B cell (primary cell): ENCODE measurements at regions not wholly inside any gene's neighbourhood (a gene's known extent, or its start where the extent isn't known, plus 50 kb on each side); places are given as distances from the start of the nearest gene placed in this dataset.

ENCODE experiments used
- ATAC-seq: fragments of 200-7000 bp; cut with Tn5 transposase; one replicate; pipeline ENCODE4 v1.10.0; 2021; ENCODE audit warnings: low read depth, mild to moderate bottlenecking, moderate number of reproducible peaks, moderate library complexity
- CTCF ChIA-PET: fragments of 350-600 bp; sonication (Branson Sonifier 250); formaldehyde crosslinking; loops from one replicate; lab custom pipeline; 2021; ENCODE audit warnings: antibody characterized with exemption, inconsistent platforms; lab: Charles Lee
- POLR2A ChIA-PET: fragments of 350-600 bp; sonication (Branson Sonifier 250); formaldehyde crosslinking; loops from one replicate; lab custom pipeline; 2021; ENCODE audit warnings: antibody characterized with exemption; lab: Charles Lee
- DNase-seq: peaks from one replicate; pipeline ENCODE4 v3.0.0; 2013
- H2AFZ ChIP-seq: 2 replicates; pipeline ENCODE4 v1.6.1; 2012; ENCODE audit warnings: mild to moderate bottlenecking, low read depth, low read length; ENCODE audit not compliant: insufficient read depth, poor library complexity, severe bottlenecking
- H3K27ac ChIP-seq, 2 donors: 1 replicate in 1 of 2; 2 replicates in 1 of 2; pipeline ENCODE4 v1.5.1; 2012 to 2013; ENCODE audit warnings: low read length in 2 of 2, mild to moderate bottlenecking in 2 of 2, moderate library complexity in 1 of 2
- H3K27me3 ChIP-seq, 4 experiments: fragments of 200-600 bp in 1 of 4; sonication (generic) in 1 of 4; replicated peaks in 1 of 4; 1 replicate in 2 of 4; 2 replicates in 2 of 4; pipeline versions ENCODE4 v1.6.1 to v1.7.0; 2013 to 2016; ENCODE audit warnings: low read length in 3 of 4, mild to moderate bottlenecking in 2 of 4, mixed read lengths in 1 of 4, moderate library complexity in 1 of 4; ENCODE audit not compliant: insufficient read depth in 4 of 4, control insufficient read depth in 3 of 4; ENCODE audit errors: control extremely low read depth in 1 of 4
- H3K36me3 ChIP-seq, 2 experiments: replicated peaks in 1 of 2; 1 replicate in 1 of 2; 2 replicates in 1 of 2; pipeline versions ENCODE4 v1.6.1 to v1.7.1; 2013; ENCODE audit warnings: low read length in 1 of 2; ENCODE audit not compliant: insufficient read depth in 2 of 2, control insufficient read depth in 1 of 2; ENCODE audit errors: control extremely low read depth in 1 of 2, extremely low read depth in 1 of 2
- H3K4me1 ChIP-seq, 2 donors: fragments of 200-600 bp in 1 of 2; sonication (generic) in 1 of 2; 1 replicate in 1 of 2; 2 replicates in 1 of 2; pipeline versions ENCODE4 v1.5.1 to v1.6.1; 2013 to 2017; ENCODE audit warnings: low read length in 2 of 2; ENCODE audit not compliant: control insufficient read depth in 2 of 2, insufficient read depth in 2 of 2
- H3K4me2 ChIP-seq: replicated peaks from 2 replicates; pipeline ENCODE3; 2012; ENCODE audit warnings: mild to moderate bottlenecking, low read depth, low read length; ENCODE audit not compliant: poor library complexity, severe bottlenecking
- H3K4me3 ChIP-seq, 5 experiments: fragments of 200-600 bp in 1 of 5; sonication (generic) in 1 of 5; 1 replicate in 3 of 5; 2 replicates in 2 of 5; pipeline versions ENCODE4 v1.5.1 to v1.7.0; 2011 to 2016; ENCODE audit warnings: low read length in 4 of 5, mild to moderate bottlenecking in 4 of 5, low read depth in 2 of 5, control low read depth in 1 of 5, moderate library complexity in 1 of 5; ENCODE audit not compliant: insufficient read depth in 1 of 5; ENCODE audit errors: control extremely low read depth in 1 of 5, extremely low read depth in 1 of 5
- H3K79me2 ChIP-seq: fragments of 200-600 bp; sonication (generic); one replicate; pipeline ENCODE4 v1.6.0; 2016; ENCODE audit warnings: low read length; ENCODE audit not compliant: control insufficient read depth, insufficient read depth
- H3K9ac ChIP-seq: fragments of 200-600 bp; sonication (generic); 2 replicates; pipeline ENCODE4 v1.6.1; 2017; ENCODE audit warnings: mild to moderate bottlenecking, low read length, moderate library complexity
- H3K9me3 ChIP-seq, 3 donors: one replicate each; pipeline versions ENCODE4 v1.6.1 to v1.7.1; 2013; ENCODE audit warnings: low read length in 2 of 3; ENCODE audit not compliant: control insufficient read depth in 2 of 3, insufficient read depth in 1 of 3; ENCODE audit errors: control extremely low read depth in 1 of 3
- H4K20me1 ChIP-seq: 2 replicates; pipeline ENCODE4 v1.6.0; 2012; ENCODE audit warnings: mild to moderate bottlenecking, low read length; ENCODE audit not compliant: insufficient read depth, control insufficient read depth, poor library complexity, severe bottlenecking
- H3K27ac Mint-ChIP-seq: one replicate; pipeline ENCODE4 v1.8.0; 2021; ENCODE audit warnings: mixed read lengths
- H3K27me3 Mint-ChIP-seq: one replicate; pipeline ENCODE4 v1.8.0; 2021; ENCODE audit warnings: mixed read lengths
- H3K4me1 Mint-ChIP-seq: one replicate; pipeline ENCODE4 v1.8.0; 2021; ENCODE audit warnings: mixed read lengths
- H3K4me3 Mint-ChIP-seq: one replicate; pipeline ENCODE4 v1.8.0; 2021; ENCODE audit warnings: mixed read lengths
- H3K9me3 Mint-ChIP-seq: one replicate; pipeline ENCODE4 v1.8.0; 2022; ENCODE audit warnings: mixed read lengths; ENCODE audit not compliant: insufficient read depth
- CTCF ChIP-seq: fragments of 200-600 bp; IDR thresholded peaks from one replicate; pipeline ENCODE4 v1.8.0; 2022; ENCODE audit warnings: antibody characterized with exemption, mild to moderate bottlenecking
- EZH2 ChIP-seq: IDR thresholded peaks from 2 replicates; pipeline ENCODE4 v1.6.1; 2012; ENCODE audit warnings: borderline replicate concordance, low read depth, mild to moderate bottlenecking, moderate library complexity, low read length; ENCODE audit not compliant: insufficient read depth, poor library complexity, severe bottlenecking
- WGBS: methylation state at CpG from one replicate; pipeline ENCODE4 v1.1.5; 2013; ENCODE audit warnings: missing lambda C conversion rate; ENCODE audit not compliant: insufficient coverage; 5-methylcytosine and 5-hydroxymethylcytosine counted together
- intact Hi-C: fragments of 100-400 bp; cut with micrococcal nuclease; formaldehyde crosslinking; loops from one replicate; pipeline ENCODE4 v1.10.0; 2022

DNA sequence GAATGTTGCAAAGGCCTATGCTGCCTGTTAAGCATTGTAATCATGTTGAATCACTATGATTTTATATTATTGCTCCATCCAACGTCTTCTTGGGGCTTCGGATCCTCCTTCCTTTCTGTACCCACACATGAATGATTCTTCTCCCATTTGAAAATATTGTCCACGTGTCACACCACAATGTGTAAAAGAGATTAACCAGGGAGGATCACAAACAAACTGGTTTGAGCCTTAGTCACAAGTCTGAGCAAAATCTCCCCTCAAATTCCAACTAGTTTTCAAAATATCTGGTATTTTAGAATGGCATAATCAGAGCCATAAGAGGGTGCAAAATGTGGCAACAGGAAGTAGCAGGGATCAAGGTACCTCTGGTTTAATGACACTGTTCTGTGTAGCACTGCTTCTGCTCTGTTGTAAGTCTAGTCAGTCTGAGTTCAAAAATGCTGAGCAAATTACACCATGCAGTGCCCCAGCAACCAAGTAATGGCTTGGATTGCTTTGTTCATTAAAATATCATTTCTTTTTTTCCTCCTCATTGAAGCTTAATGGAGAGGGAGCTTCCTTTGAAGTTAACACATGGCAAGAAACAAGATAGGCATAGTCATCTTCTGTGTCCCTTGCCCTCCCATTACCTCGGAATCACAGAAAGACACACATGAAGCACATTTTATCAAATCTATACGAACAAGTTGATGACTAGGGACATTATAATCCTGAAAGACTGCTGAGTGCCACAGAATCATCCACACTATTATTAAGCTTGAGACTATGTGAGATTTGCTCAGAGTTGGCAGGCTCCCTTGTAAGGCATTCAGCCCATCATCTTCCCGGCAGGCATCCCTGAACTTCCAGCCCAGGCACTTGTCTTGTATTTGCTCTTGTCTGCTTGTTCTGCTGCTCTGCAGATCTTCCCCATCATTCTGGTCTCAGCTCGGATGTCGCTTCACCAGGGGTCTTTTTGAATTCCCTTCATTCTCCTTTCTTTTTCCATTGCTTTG is 102.0 kb upstream of the PRLR start:
- H3K4me2 ChIP-seq, result no peak overlapping the region
- ChIA-PET CTCF (no interaction called here), POLR2A (no interaction called here)
- no peak overlapping the region for H3K4me3 Mint-ChIP-seq
- ATAC-seq (no peak), DNase-seq (no peak)
- no peak overlapping the region for H2AFZ ChIP-seq
- H3K27ac Mint-ChIP-seq, result no peak overlapping the region
- H4K20me1 ChIP-seq, result no peaks in the 10 kb centered on the region
- H3K27ac ChIP-seq, result no peak overlapping the region
- no peak overlapping the region for H3K4me3 ChIP-seq
- H3K9ac ChIP-seq, result no peak overlapping the region
- peaks cover 3% of the 10 kb centered on the region for H3K9me3 Mint-ChIP-seq
- intact Hi-C loops, result no loop called here
- no peaks in the 10 kb centered on the region for H3K27me3 ChIP-seq
- H3K4me1 ChIP-seq, result no peaks in the 10 kb centered on the region
- H3K4me1 Mint-ChIP-seq, result no peaks in the 10 kb centered on the region
- no peaks in the 10 kb centered on the region for H3K79me2 ChIP-seq
- no peaks in the 10 kb centered on the region for H3K9me3 ChIP-seq
- peaks cover under 1% of the 10 kb centered on the region for H3K27me3 Mint-ChIP-seq
- no peaks in the 10 kb centered on the region for H3K36me3 ChIP-seq
- 100% methylated on average over 1 of the region's 8 CpGs for WGBS
- no peak for TF ChIP-seq CTCF
- TF ChIP-seq EZH2, result no peak

DNA sequence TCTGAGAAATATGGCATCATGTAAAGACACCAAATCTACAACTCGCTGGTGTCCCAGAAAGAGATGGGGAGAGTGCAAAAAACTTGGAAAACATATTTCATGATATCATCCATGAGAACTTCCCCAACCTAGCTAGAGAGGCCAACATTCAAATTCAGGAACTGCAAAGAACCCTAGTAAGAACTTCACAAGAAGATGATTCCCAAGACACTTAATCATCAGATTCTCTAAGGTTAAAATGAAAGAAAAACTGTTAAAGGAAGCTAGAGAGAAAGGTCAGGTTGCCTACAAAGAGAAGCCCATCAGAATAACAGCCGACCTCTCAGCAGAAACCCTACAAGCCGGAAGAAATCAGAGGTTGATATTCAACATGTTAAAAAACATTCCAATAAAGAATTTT is 95.5 kb upstream of the PRLR start:
- POLR2A ChIA-PET, result no interaction called here
- CTCF ChIA-PET, result interaction anchor here (2.0 kb wide), 1 partner anchor 9 kb away, joined by 5 read pairs; no protein-coding TSS in a partner anchor
- Histone ChIP-seq H4K20me1 (no peaks in the 10 kb centered on the region), H3K4me2 (no peak overlapping the region), H3K4me3 (no peak overlapping the region), H3K4me1 (no peaks in the 10 kb centered on the region), H3K9ac (no peak overlapping the region), H2AFZ (no peak overlapping the region), H3K79me2 (no peaks in the 10 kb centered on the region), H3K36me3 (no peaks in the 10 kb centered on the region), H3K27me3 (no peaks in the 10 kb centered on the region), H3K27ac (no peak overlapping the region), H3K9me3 (no peaks in the 10 kb centered on the region)
- no peaks in the 10 kb centered on the region for H3K4me1 Mint-ChIP-seq
- intact Hi-C loops, result no loop called here
- no peak overlapping the region for H3K4me3 Mint-ChIP-seq
- no peak for TF ChIP-seq CTCF
- DNase-seq (no peak), ATAC-seq (no peak)
- peaks cover 4% of the 10 kb centered on the region for H3K27me3 Mint-ChIP-seq
- H3K27ac Mint-ChIP-seq, result no peak overlapping the region
- peaks cover 3% of the 10 kb centered on the region for H3K9me3 Mint-ChIP-seq
- no CpG with 5 or more reads among the region's 3 CpGs for WGBS
